H1 (cell line): ENCODE measurements at regions not wholly inside any gene's neighbourhood (a gene's known extent, or its start where the extent isn't known, plus 50 kb on each side); places are given as distances from the start of the nearest gene placed in this dataset.

Experiments used
- CTCF ChIA-PET: fragments of 300-600 bp; sonication (Branson Sonifier 250); formaldehyde crosslinking; loops from one replicate; lab custom pipeline; 2021; ENCODE audit not compliant: partially characterized antibody; lab: Charles Lee
- POLR2A ChIA-PET: fragments of 300-600 bp; sonication (Branson Sonifier 250); formaldehyde crosslinking; loops from one replicate; lab custom pipeline; 2021; ENCODE audit warnings: inconsistent platforms; ENCODE audit not compliant: partially characterized antibody; lab: Charles Lee
- DNase-seq, 2 experiments: peaks; one replicate each; pipeline versions ENCODE4 v3.0.0 to v3.0.0-alpha.2; 2010 to 2022; ENCODE audit warnings: low spot score in 2 of 2, low read depth in 1 of 2, mixed read lengths in 1 of 2
- FAIRE-seq: peaks from 2 replicates; lab custom pipeline; 2011; peaks lifted over from hg19 to GRCh38; lab: Jason Lieb, UNC
- H2AFZ ChIP-seq: 2 replicates; pipeline ENCODE4 v1.8.1; 2012; ENCODE audit warnings: low read length, inconsistent platforms
- H2AK5ac ChIP-seq: 2 replicates; pipeline ENCODE4 v1.6.1; 2013; ENCODE audit warnings: low read depth, low read length
- H2BK120ac ChIP-seq: replicated peaks from 2 replicates; pipeline ENCODE3; 2013; ENCODE audit warnings: low read depth, low read length, inconsistent platforms
- H2BK12ac ChIP-seq: 2 replicates; pipeline ENCODE4 v1.6.1; 2013; ENCODE audit warnings: low read depth, low read length
- H2BK15ac ChIP-seq: 2 replicates; pipeline ENCODE4 v1.6.1; 2013; ENCODE audit warnings: low read length
- H2BK20ac ChIP-seq: 2 replicates; pipeline ENCODE4 v1.6.1; 2013; ENCODE audit warnings: low read length
- H2BK5ac ChIP-seq: 2 replicates; pipeline ENCODE4 v1.6.1; 2013; ENCODE audit warnings: low read depth, low read length
- H3K14ac ChIP-seq: 2 replicates; pipeline ENCODE4 v1.6.1; 2013; ENCODE audit warnings: inconsistent platforms; ENCODE audit not compliant: insufficient read length
- H3K18ac ChIP-seq: 2 replicates; pipeline ENCODE4 v1.6.1; 2013; ENCODE audit warnings: low read length; ENCODE audit errors: extremely low read depth
- H3K23ac ChIP-seq: 2 replicates; pipeline ENCODE4 v1.6.1; 2013; ENCODE audit warnings: inconsistent platforms; ENCODE audit not compliant: insufficient read length
- H3K23me2 ChIP-seq: 2 replicates; pipeline ENCODE4 v1.6.1; 2013; ENCODE audit warnings: low read depth, low read length
- H3K27ac ChIP-seq: 2 replicates; pipeline ENCODE4 v1.6.1; 2011; ENCODE audit warnings: low read depth, low read length, inconsistent platforms
- H3K27me3 ChIP-seq, 4 experiments: replicated peaks in 1 of 4; 1 replicate in 1 of 4; 2 replicates in 3 of 4; pipeline versions ENCODE4 v1.6.1 to v1.8.1; 2011 to 2013; ENCODE audit warnings: low read length in 3 of 4, mild to moderate bottlenecking in 3 of 4, inconsistent platforms in 2 of 4, mixed read lengths in 2 of 4, moderate library complexity in 1 of 4; ENCODE audit not compliant: control insufficient read depth in 3 of 4, insufficient read depth in 3 of 4; ENCODE audit errors: extremely low read depth in 1 of 4
- H3K36me3 ChIP-seq, 4 experiments: 2 replicates each; pipeline versions ENCODE4 v1.6.1 to v1.8.1; 2011 to 2013; ENCODE audit warnings: mild to moderate bottlenecking in 4 of 4, low read length in 3 of 4, moderate library complexity in 2 of 4, control low read depth in 1 of 4, inconsistent platforms in 1 of 4; ENCODE audit not compliant: insufficient read depth in 4 of 4, control insufficient read depth in 2 of 4
- H3K4ac ChIP-seq: replicated peaks from 2 replicates; pipeline ENCODE3; 2013; ENCODE audit warnings: low read length, low read depth, mixed read lengths, inconsistent platforms; ENCODE audit not compliant: insufficient read length
- H3K4me1 ChIP-seq, 4 experiments: replicated peaks in 1 of 4; 1 replicate in 1 of 4; 2 replicates in 3 of 4; pipeline versions ENCODE4 v1.6.1 to v1.8.1; 2011 to 2013; ENCODE audit warnings: low read length in 3 of 4, inconsistent platforms in 2 of 4, mixed read lengths in 1 of 4; ENCODE audit not compliant: insufficient read depth in 4 of 4, control insufficient read depth in 3 of 4
- H3K4me2 ChIP-seq, 2 experiments: 2 replicates each; pipeline versions ENCODE4 v1.6.1 to v1.8.1; 2011 to 2013; ENCODE audit warnings: low read depth in 2 of 2, low read length in 2 of 2, control low read depth in 1 of 2, inconsistent platforms in 1 of 2, mild to moderate bottlenecking in 1 of 2; ENCODE audit not compliant: insufficient read depth in 1 of 2
- H3K4me3 ChIP-seq, 4 experiments: fragments of 200-600, 300-600 bp in 1 of 4; sonication (generic), shearing (Covaris generic), sonication (Bioruptor Twin) in 1 of 4; 2 replicates each; pipeline versions ENCODE4 v1.5.1 to v1.8.1; 2011 to 2016; ENCODE audit warnings: low read length in 4 of 4, low read depth in 3 of 4, control low read depth in 2 of 4, inconsistent platforms in 2 of 4, mild to moderate bottlenecking in 2 of 4, mixed read lengths in 1 of 4, moderate library complexity in 1 of 4; ENCODE audit not compliant: insufficient read depth in 2 of 4; ENCODE audit errors: extremely low read depth in 1 of 4
- H3K56ac ChIP-seq: replicated peaks from 2 replicates; pipeline ENCODE3; 2013; ENCODE audit warnings: low read depth, mild to moderate bottlenecking, mixed read lengths, low read length, inconsistent platforms; ENCODE audit not compliant: insufficient read length
- H3K79me1 ChIP-seq: 2 replicates; pipeline ENCODE4 v1.6.1; 2013; ENCODE audit warnings: low read depth, low read length, control low read depth
- H3K79me2 ChIP-seq, 2 experiments: 2 replicates each; pipeline versions ENCODE4 v1.6.1 to v1.8.1; 2012 to 2013; ENCODE audit warnings: low read length in 2 of 2, mild to moderate bottlenecking in 2 of 2, inconsistent platforms in 1 of 2; ENCODE audit not compliant: insufficient read depth in 2 of 2, control insufficient read depth in 1 of 2
- H3K9ac ChIP-seq, 4 experiments: replicated peaks in 1 of 4; 1 replicate in 1 of 4; 2 replicates in 3 of 4; pipeline versions ENCODE4 v1.6.1 to v1.8.1; 2011 to 2013; ENCODE audit warnings: low read depth in 3 of 4, low read length in 3 of 4, control low read depth in 2 of 4, mild to moderate bottlenecking in 2 of 4, moderate library complexity in 2 of 4, inconsistent platforms in 1 of 4; ENCODE audit errors: extremely low read depth in 1 of 4
- H3K9me3 ChIP-seq, 2 experiments: 2 replicates each; pipeline versions ENCODE4 v1.6.1 to v1.8.1; 2012 to 2013; ENCODE audit warnings: mild to moderate bottlenecking in 2 of 2, moderate library complexity in 2 of 2, control low read depth in 1 of 2, inconsistent platforms in 1 of 2, low read depth in 1 of 2, low read length in 1 of 2, mixed read lengths in 1 of 2; ENCODE audit not compliant: insufficient read depth in 2 of 2
- H4K20me1 ChIP-seq, 2 experiments: replicated peaks in 1 of 2; 2 replicates each; pipeline versions ENCODE3 to v1.8.1; 2011 to 2013; ENCODE audit warnings: inconsistent platforms in 2 of 2, low read length in 2 of 2, mild to moderate bottlenecking in 1 of 2; ENCODE audit not compliant: insufficient read depth in 2 of 2, control insufficient read depth in 1 of 2
- H4K5ac ChIP-seq: 2 replicates; pipeline ENCODE4 v1.6.1; 2013; ENCODE audit warnings: low read length, low read depth, mixed read lengths, inconsistent platforms; ENCODE audit not compliant: insufficient read length
- H4K8ac ChIP-seq: 2 replicates; pipeline ENCODE4 v1.8.0; 2013; ENCODE audit warnings: mild to moderate bottlenecking, moderate library complexity, low read length, inconsistent platforms; ENCODE audit not compliant: insufficient read depth; ENCODE audit errors: extremely low read depth
- H4K91ac ChIP-seq: replicated peaks from 2 replicates; pipeline ENCODE3; 2013; ENCODE audit warnings: low read length, mixed read lengths, inconsistent platforms; ENCODE audit not compliant: insufficient read length
- HDAC6 ChIP-seq: IDR thresholded peaks from one replicate; pipeline ENCODE4 v1.7.1; 2012; ENCODE audit warnings: low read depth, mild to moderate bottlenecking, inconsistent platforms, low read length, moderate library complexity
- KDM5A ChIP-seq: fragments of 200-600 bp; IDR thresholded peaks from 2 replicates; pipeline ENCODE4 v1.7.1; 2012; ENCODE audit warnings: mild to moderate bottlenecking, low read length, inconsistent platforms, mixed read lengths
- POLR2A ChIP-seq, 2 experiments: IDR thresholded peaks; 1 replicate in 1 of 2; 2 replicates in 1 of 2; pipeline ENCODE4 v1.6.1; 2011; ENCODE audit warnings: low read depth in 2 of 2, low read length in 2 of 2, mild to moderate bottlenecking in 2 of 2; ENCODE audit errors: control extremely low read depth in 1 of 2
- TCF12 ChIP-seq: IDR thresholded peaks from 2 replicates; pipeline ENCODE4 v1.6.1; 2011; ENCODE audit warnings: low read depth, mild to moderate bottlenecking, low read length
- WGBS, 2 experiments: shearing (Covaris generic) in 1 of 2; methylation state at CpG; one replicate each; pipeline versions ENCODE4 v1.1.6 to v1.1.7; 2013 to 2015; ENCODE audit warnings: low lambda C conversion rate in 2 of 2, mixed read lengths in 2 of 2, inconsistent platforms in 1 of 2, low coverage in 1 of 2, missing lambda C conversion rate in 1 of 2; ENCODE audit not compliant: insufficient replicate concordance in 2 of 2, insufficient coverage in 1 of 2, insufficient read length in 1 of 2; ENCODE audit errors: extremely low coverage in 1 of 2, missing lambda C conversion rate in 1 of 2; 5-methylcytosine and 5-hydroxymethylcytosine counted together
- TF ChIP-seq, protein P1 (sequence below): IDR thresholded peaks from 2 replicates; pipeline ENCODE4 v1.6.1; 2011; ENCODE audit warnings: low read length, improper control_type of control experiment
- TF ChIP-seq, protein P2 (sequence below): IDR thresholded peaks from 2 replicates; pipeline ENCODE4 v1.6.1; 2012; ENCODE audit warnings: low read length, inconsistent platforms

DNA sequence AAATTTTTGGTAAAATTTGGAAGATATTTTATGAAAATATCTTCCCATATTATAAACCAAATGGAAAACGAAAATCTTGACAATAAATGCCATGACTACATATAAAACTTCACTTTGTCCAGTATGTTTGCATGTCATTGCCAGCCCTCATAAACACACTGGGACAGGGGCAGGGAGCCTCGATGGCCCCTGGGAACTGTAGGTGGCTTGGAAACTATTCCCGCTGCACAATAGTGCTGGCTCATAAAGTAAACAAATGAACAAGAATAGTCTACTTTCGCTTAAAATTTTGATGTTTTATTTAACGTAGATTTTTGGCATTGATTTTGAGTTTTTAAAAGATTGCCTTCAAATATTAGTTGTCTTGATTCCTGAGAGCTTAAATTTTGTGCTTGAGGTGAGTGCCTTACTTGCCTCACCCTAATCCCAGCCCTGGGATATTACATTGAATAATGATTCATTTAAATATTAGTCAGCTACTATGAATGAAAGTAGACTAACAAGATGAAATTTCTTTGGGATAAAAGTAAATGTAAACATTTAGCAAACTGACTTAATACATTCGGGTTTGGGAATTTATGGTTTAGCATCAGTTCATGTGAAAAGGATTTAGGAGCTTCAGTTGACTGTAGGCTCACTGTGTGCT is 74.0 kb upstream of the PKP2 start:
- Histone ChIP-seq H3K18ac (no peak overlapping the region), H2AK5ac (no peak overlapping the region)
- TF ChIP-seq HDAC6: no peak
- no peak for TF ChIP-seq TCF12
- TF ChIP-seq, protein P1, sequence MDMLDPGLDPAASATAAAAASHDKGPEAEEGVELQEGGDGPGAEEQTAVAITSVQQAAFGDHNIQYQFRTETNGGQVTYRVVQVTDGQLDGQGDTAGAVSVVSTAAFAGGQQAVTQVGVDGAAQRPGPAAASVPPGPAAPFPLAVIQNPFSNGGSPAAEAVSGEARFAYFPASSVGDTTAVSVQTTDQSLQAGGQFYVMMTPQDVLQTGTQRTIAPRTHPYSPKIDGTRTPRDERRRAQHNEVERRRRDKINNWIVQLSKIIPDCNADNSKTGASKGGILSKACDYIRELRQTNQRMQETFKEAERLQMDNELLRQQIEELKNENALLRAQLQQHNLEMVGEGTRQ: no peak
- no peak for TF ChIP-seq POLR2A (IDR thresholded peaks at IDR 0.05; ENCODE audit: control extremely low read depth in 1 of 2, low read depth in 2 of 2, low read length in 2 of 2)
- TF ChIP-seq, protein P2, sequence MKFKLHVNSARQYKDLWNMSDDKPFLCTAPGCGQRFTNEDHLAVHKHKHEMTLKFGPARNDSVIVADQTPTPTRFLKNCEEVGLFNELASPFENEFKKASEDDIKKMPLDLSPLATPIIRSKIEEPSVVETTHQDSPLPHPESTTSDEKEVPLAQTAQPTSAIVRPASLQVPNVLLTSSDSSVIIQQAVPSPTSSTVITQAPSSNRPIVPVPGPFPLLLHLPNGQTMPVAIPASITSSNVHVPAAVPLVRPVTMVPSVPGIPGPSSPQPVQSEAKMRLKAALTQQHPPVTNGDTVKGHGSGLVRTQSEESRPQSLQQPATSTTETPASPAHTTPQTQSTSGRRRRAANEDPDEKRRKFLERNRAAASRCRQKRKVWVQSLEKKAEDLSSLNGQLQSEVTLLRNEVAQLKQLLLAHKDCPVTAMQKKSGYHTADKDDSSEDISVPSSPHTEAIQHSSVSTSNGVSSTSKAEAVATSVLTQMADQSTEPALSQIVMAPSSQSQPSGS: no peak
- TF ChIP-seq KDM5A: no peak

More for the DNA sequence above, 74.0 kb upstream of the PKP2 start:
- Histone ChIP-seq H2BK120ac (no peak overlapping the region), H3K79me2 (no peaks in the 10 kb centered on the region), H2BK5ac (no peak overlapping the region), H4K8ac (no peak overlapping the region), H4K20me1 (no peaks in the 10 kb centered on the region), H2BK12ac (no peak overlapping the region), H3K27ac (no peak overlapping the region), H2AFZ (no peak overlapping the region), H2BK20ac (no peak overlapping the region), H3K36me3 (no peaks in the 10 kb centered on the region), H3K23me2 (no peaks in the 10 kb centered on the region), H3K9ac (no peak overlapping the region), H4K5ac (no peak overlapping the region), H3K4ac (no peak overlapping the region), H3K79me1 (no peaks in the 10 kb centered on the region), H3K9me3 (no peaks in the 10 kb centered on the region), H3K23ac (no peak overlapping the region), H3K27me3 (no peaks in the 10 kb centered on the region), H4K91ac (no peak overlapping the region), H2BK15ac (no peak overlapping the region), H3K14ac (no peak overlapping the region), H3K4me3 (no peak overlapping the region), H3K4me2 (no peak overlapping the region), H3K4me1 (no peaks in the 10 kb centered on the region), H3K56ac (no peak overlapping the region)
- ChIA-PET POLR2A (no interaction called here), CTCF (interaction anchor here (1.2 kb wide), 1 partner anchor 10 kb away, joined by 3 read pairs; no protein-coding TSS in a partner anchor)
- FAIRE-seq: no peak
- 90% methylated on average over 6 of the region's 6 CpGs; no CpG with 5 or more reads in 1 of the 2 experiments for WGBS, 2 experiments
- DNase-seq: no peak
